ENCODE measurements at regions not wholly inside any gene's neighbourhood (a gene's known extent, or its start where the extent isn't known, plus 50 kb on each side); places are given as distances from the start of the nearest gene placed in this dataset.

DNA sequence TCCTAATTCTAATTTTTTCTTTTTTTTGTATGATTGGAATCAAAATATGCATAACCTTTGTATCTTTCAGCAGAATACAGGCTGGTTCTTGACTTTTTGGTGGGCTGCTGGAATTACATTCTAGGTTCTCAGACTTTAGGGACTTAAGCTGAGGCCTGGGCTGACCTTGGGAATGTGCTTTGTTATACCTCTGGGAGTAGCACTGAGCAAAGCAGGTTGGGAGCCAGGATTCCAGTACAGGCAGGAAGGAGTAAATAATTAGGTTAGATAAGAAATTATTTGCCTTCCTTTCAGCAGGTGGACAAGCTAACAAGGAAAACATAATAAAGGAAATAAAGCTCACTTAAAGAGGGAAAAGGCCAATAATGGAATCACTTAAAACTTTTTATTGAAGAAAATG, 49.9 kb upstream of the SLC4A4 start:
- no peak for DNase-seq

Measured in NCI-H1417 treated with DMSO at 0.1 percent for 48 hours (cell line).